ENCODE measurements at regions not wholly inside any gene's neighbourhood (a gene's known extent, or its start where the extent isn't known, plus 50 kb on each side); places are given as distances from the start of the nearest gene placed in this dataset.

DNA sequence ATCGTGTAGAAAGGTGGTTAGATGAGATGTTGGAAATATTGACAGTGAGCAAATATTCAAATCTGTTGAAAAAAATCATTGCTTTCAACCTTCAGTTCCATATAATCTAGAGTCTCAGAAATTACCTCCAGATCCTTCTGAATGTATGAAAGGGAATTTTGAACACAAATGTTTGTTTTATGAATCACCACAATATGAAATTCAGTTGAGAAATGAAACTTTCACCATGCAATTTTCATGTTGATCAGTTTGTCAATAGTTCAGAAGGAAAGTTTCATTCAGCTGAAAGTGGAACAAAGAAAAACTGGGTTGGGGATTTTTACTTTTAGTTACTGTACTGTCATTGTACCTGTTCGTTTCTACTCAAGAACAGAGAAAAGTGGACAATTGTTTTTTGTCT, 953.6 kb downstream of the SLC6A15 start:
- TF ChIP-seq, protein P1, sequence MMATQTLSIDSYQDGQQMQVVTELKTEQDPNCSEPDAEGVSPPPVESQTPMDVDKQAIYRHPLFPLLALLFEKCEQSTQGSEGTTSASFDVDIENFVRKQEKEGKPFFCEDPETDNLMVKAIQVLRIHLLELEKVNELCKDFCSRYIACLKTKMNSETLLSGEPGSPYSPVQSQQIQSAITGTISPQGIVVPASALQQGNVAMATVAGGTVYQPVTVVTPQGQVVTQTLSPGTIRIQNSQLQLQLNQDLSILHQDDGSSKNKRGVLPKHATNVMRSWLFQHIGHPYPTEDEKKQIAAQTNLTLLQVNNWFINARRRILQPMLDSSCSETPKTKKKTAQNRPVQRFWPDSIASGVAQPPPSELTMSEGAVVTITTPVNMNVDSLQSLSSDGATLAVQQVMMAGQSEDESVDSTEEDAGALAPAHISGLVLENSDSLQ (IDR thresholded peaks at IDR 0.05) = no peak
- no peak for TF ChIP-seq SP1 (IDR thresholded peaks at IDR 0.05)
- no peak for TF ChIP-seq FOXK2 (IDR thresholded peaks at IDR 0.05)
- no peak for TF ChIP-seq ZNF384 (IDR thresholded peaks at IDR 0.05)
- no peak for TF ChIP-seq FOXA1 (IDR thresholded peaks at IDR 0.05)
- no peak for TF ChIP-seq BHLHE40 (IDR thresholded peaks at IDR 0.05; ENCODE audit: borderline replicate concordance)
